ENCODE measurements at regions not wholly inside any gene's neighbourhood (a gene's known extent, or its start where the extent isn't known, plus 50 kb on each side); places are given as distances from the start of the nearest gene placed in this dataset.
"Not testable (repeated sequence)": the region's sequence is repeated elsewhere in the genome, so short reads cannot be mapped to it uniquely, and the experiment has no call there.

DNA sequence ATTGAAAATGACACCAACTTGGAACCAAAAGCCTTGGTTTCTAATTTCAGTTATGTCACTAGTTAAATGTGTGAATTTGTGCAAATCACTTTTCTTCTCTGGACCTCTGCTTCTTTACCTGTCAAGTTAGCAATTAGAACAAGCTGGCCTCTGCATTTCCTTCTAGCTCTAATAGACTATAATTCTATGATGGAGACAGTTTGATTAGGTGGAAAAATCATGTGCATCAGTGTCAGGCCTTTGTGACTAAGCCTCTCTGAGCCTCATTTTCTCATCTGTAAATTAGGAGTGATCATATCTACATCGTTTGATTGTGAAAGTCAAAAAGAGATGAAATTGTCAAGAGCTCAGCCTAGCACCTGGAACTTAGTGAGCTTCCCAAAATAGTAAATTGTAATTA lies 712.9 kb downstream of the MECOM start:
- Mint-ChIP-seq H3K4me1 (ENCODE audit: insufficient read depth, unreplicated experiment) (peaks cover 5% of the 10 kb centered on the region), H3K4me3 (ENCODE audit: unreplicated experiment) (no peak overlapping the region), H3K9me3 (ENCODE audit: unreplicated experiment) (no peaks in the 10 kb centered on the region), H3K27me3 (ENCODE audit: insufficient read depth, unreplicated experiment) (no peaks in the 10 kb centered on the region), H3K36me3 (ENCODE audit: insufficient read depth, unreplicated experiment) (no peaks in the 10 kb centered on the region), H3K27ac (ENCODE audit: low read depth, unreplicated experiment) (no peak overlapping the region)
- intact Hi-C loops (cut with micrococcal nuclease), result loop anchor here (5.0 kb wide), 3 partner anchors 182 to 347 kb away; no protein-coding TSS in a partner anchor
- no TSS peak for BruUV-seq (replicated peaks)
- TF ChIP-seq CTCF (IDR thresholded peaks at IDR 0.05; ENCODE audit: unreplicated experiment), result no peak
- POLR2A ChIA-PET, result interaction anchor here (0.8 kb wide), 1 partner anchor 88 kb away, joined by 3 read pairs; no protein-coding TSS in a partner anchor
- CTCF ChIA-PET, result interaction anchor here (0.6 to 4.1 kb wide), 8 partner anchors 10 to 718 kb away, joined by 3 to 21 read pairs (median 5); no protein-coding TSS in a partner anchor
- DNase-seq (ENCODE audit: unreplicated experiment), result no peak

- POLR2A ChIA-PET, result no interaction called here
- no peaks in the 10 kb centered on the region for H3K27me3 Mint-ChIP-seq (ENCODE audit: insufficient read depth, unreplicated experiment)
- H3K27ac Mint-ChIP-seq (ENCODE audit: low read depth, unreplicated experiment), result no peak overlapping the region
- intact Hi-C loops (cut with micrococcal nuclease), result no loop called here
- no peaks in the 10 kb centered on the region for H3K9me3 Mint-ChIP-seq (ENCODE audit: unreplicated experiment)
- no peak for TF ChIP-seq CTCF (IDR thresholded peaks at IDR 0.05; ENCODE audit: unreplicated experiment)
- no peaks in the 10 kb centered on the region for H3K36me3 Mint-ChIP-seq (ENCODE audit: insufficient read depth, unreplicated experiment)
- no TSS peak for BruUV-seq (replicated peaks)
- no peaks in the 10 kb centered on the region for H3K4me1 Mint-ChIP-seq (ENCODE audit: insufficient read depth, unreplicated experiment)
- CTCF ChIA-PET, result interaction anchor here (0.5 to 1.7 kb wide), 5 partner anchors 10 to 365 kb away, joined by 3 to 5 read pairs (median 4); no protein-coding TSS in a partner anchor
- DNase-seq (ENCODE audit: unreplicated experiment), result no peak
- H3K4me3 Mint-ChIP-seq (ENCODE audit: unreplicated experiment), result no peak overlapping the region
Measured at GRCh38 chr3:168939651-168940238, 723.8 kb downstream of the MECOM start.

GRCh38 chr3:168933614-168934013 lies 729.9 kb downstream of the MECOM start:
- H3K4me1 Mint-ChIP-seq (ENCODE audit: insufficient read depth, unreplicated experiment), result no peaks in the 10 kb centered on the region
- DNase-seq (ENCODE audit: unreplicated experiment), result no peak
- no TSS peak for BruUV-seq (replicated peaks)
- H3K4me3 Mint-ChIP-seq (ENCODE audit: unreplicated experiment), result no peak overlapping the region
- ChIA-PET CTCF (interaction anchor here (0.6 to 1.0 kb wide), 2 partner anchors 19 kb away, joined by 3 read pairs; no protein-coding TSS in a partner anchor), POLR2A (no interaction called here)
- intact Hi-C loops (cut with micrococcal nuclease), result no loop called here
- no peaks in the 10 kb centered on the region for H3K27me3 Mint-ChIP-seq (ENCODE audit: insufficient read depth, unreplicated experiment)
- no peak for TF ChIP-seq CTCF (IDR thresholded peaks at IDR 0.05; ENCODE audit: unreplicated experiment)
- no peaks in the 10 kb centered on the region for H3K36me3 Mint-ChIP-seq (ENCODE audit: insufficient read depth, unreplicated experiment)
- no peak overlapping the region for H3K27ac Mint-ChIP-seq (ENCODE audit: low read depth, unreplicated experiment)
- H3K9me3 Mint-ChIP-seq (ENCODE audit: unreplicated experiment), result peaks cover 22% of the 10 kb centered on the region

- H3K4me1 Mint-ChIP-seq (ENCODE audit: insufficient read depth, unreplicated experiment); intact Hi-C loops (cut with micrococcal nuclease); H3K4me3 Mint-ChIP-seq (ENCODE audit: unreplicated experiment); H3K27me3 Mint-ChIP-seq (ENCODE audit: insufficient read depth, unreplicated experiment); BruUV-seq (replicated peaks); DNase-seq (ENCODE audit: unreplicated experiment); H3K27ac Mint-ChIP-seq (ENCODE audit: low read depth, unreplicated experiment); POLR2A ChIA-PET; H3K36me3 Mint-ChIP-seq (ENCODE audit: insufficient read depth, unreplicated experiment): not testable (repeated sequence)
- CTCF ChIA-PET, result interaction anchor here (1.0 kb wide), 1 partner anchor 65 kb away, joined by 3 read pairs; no protein-coding TSS in a partner anchor
- peaks cover 22% of the 10 kb centered on the region for H3K9me3 Mint-ChIP-seq (ENCODE audit: unreplicated experiment)
Measured at GRCh38 chr3:168929997-168930396, 733.5 kb downstream of the MECOM start.
